NB4 (cell line): ENCODE measurements at regions not wholly inside any gene's neighbourhood (a gene's known extent, or its start where the extent isn't known, plus 50 kb on each side); places are given as distances from the start of the nearest gene placed in this dataset.

Experiments
- POLR2A ChIP-seq: IDR thresholded peaks from 2 replicates; pipeline ENCODE4 v1.6.1; 2011; ENCODE audit warnings: mild to moderate bottlenecking; ENCODE audit not compliant: insufficient read length; ENCODE audit errors: extremely low read depth
- TF ChIP-seq, protein P1 (sequence below): IDR thresholded peaks from one replicate; pipeline ENCODE4 v1.5.1; 2012; ENCODE audit warnings: low read depth, low read length
- TF ChIP-seq, protein P2 (sequence below): IDR thresholded peaks from 2 replicates; pipeline ENCODE4 v1.6.1; 2011; ENCODE audit warnings: low read depth, low read length

DNA sequence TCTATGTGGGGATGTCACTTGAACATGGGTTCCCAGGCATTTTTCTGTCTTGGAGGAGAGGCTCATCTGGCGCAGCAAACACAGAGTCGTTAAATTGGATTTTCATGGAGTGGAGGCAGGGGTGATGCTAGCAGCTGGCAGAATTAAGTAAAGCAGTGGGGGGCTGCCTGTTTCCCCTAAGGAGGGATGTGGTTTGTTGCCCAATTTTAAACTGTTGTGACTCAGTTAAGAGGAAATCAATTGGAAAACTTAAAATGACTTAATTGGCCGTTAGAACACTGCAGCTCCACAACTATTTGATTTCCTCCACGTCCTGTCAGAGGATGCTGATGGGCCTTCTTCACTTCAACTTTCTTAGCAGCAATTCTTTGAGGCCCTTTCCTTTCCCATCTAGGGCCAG is 354.1 kb upstream of the ATP5MC3 start:
- TF ChIP-seq, protein P1, sequence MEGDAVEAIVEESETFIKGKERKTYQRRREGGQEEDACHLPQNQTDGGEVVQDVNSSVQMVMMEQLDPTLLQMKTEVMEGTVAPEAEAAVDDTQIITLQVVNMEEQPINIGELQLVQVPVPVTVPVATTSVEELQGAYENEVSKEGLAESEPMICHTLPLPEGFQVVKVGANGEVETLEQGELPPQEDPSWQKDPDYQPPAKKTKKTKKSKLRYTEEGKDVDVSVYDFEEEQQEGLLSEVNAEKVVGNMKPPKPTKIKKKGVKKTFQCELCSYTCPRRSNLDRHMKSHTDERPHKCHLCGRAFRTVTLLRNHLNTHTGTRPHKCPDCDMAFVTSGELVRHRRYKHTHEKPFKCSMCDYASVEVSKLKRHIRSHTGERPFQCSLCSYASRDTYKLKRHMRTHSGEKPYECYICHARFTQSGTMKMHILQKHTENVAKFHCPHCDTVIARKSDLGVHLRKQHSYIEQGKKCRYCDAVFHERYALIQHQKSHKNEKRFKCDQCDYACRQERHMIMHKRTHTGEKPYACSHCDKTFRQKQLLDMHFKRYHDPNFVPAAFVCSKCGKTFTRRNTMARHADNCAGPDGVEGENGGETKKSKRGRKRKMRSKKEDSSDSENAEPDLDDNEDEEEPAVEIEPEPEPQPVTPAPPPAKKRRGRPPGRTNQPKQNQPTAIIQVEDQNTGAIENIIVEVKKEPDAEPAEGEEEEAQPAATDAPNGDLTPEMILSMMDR = no peak
- TF ChIP-seq, protein P2, sequence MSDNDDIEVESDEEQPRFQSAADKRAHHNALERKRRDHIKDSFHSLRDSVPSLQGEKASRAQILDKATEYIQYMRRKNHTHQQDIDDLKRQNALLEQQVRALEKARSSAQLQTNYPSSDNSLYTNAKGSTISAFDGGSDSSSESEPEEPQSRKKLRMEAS = no peak
- TF ChIP-seq POLR2A = no peak
